ENCODE measurements at regions not wholly inside any gene's neighbourhood (a gene's known extent, or its start where the extent isn't known, plus 50 kb on each side); places are given as distances from the start of the nearest gene placed in this dataset.

- DNase-seq: no peak
- no peaks in the 10 kb centered on the region for H3K27me3 ChIP-seq (replicated peaks)
- no peak overlapping the region for H3K27ac ChIP-seq
- TF ChIP-seq CTCF (IDR thresholded peaks at IDR 0.05; ENCODE audit: low read depth, low read length, missing control alignments): no peak
- H3K36me3 ChIP-seq (replicated peaks): no peaks in the 10 kb centered on the region
- H3K4me3 ChIP-seq (ENCODE audit: low read depth, low read length): no peak overlapping the region
- in situ Hi-C loops (cut with HindIII; ENCODE audit: low pct_ligation_motif_present, low sequenced_read_pairs): no loop called here
These were observed 167.7 kb downstream of the MACROH2A1 start for GRCh38 chr5:135231289-135231688.

GRCh38 chr5:135230251-135230925 is 168.6 kb downstream of the MACROH2A1 start:
- no peak for TF ChIP-seq CTCF (IDR thresholded peaks at IDR 0.05; ENCODE audit: low read depth, low read length, missing control alignments)
- Histone ChIP-seq H3K36me3 (replicated peaks) (no peaks in the 10 kb centered on the region), H3K27me3 (replicated peaks) (no peaks in the 10 kb centered on the region), H3K27ac (no peak overlapping the region), H3K4me3 (ENCODE audit: low read depth, low read length) (no peak overlapping the region)
- in situ Hi-C loops (cut with HindIII; ENCODE audit: low pct_ligation_motif_present, low sequenced_read_pairs): no loop called here
- peak; percentile 66 for DNase-seq

GRCh38 chr5:135229679-135230132 is 169.3 kb downstream of the MACROH2A1 start:
- no peak for DNase-seq
- in situ Hi-C loops (cut with HindIII; ENCODE audit: low pct_ligation_motif_present, low sequenced_read_pairs): no loop called here
- no peaks in the 10 kb centered on the region for H3K27me3 ChIP-seq (replicated peaks)
- no peak overlapping the region for H3K4me3 ChIP-seq (ENCODE audit: low read depth, low read length)
- H3K27ac ChIP-seq: no peak overlapping the region
- no peak for TF ChIP-seq CTCF (IDR thresholded peaks at IDR 0.05; ENCODE audit: low read depth, low read length, missing control alignments)
- H3K36me3 ChIP-seq (replicated peaks): no peaks in the 10 kb centered on the region

- no peak for DNase-seq
- no peak for TF ChIP-seq CTCF (IDR thresholded peaks at IDR 0.05; ENCODE audit: low read depth, low read length, missing control alignments)
- Histone ChIP-seq H3K4me3 (ENCODE audit: low read depth, low read length) (no peak overlapping the region), H3K27me3 (replicated peaks) (no peaks in the 10 kb centered on the region), H3K27ac (no peak overlapping the region), H3K36me3 (replicated peaks) (no peaks in the 10 kb centered on the region)
- in situ Hi-C loops (cut with HindIII; ENCODE audit: low pct_ligation_motif_present, low sequenced_read_pairs): no loop called here
These were observed 169.9 kb downstream of the MACROH2A1 start for GRCh38 chr5:135229122-135229521.

- Histone ChIP-seq H3K27me3 (replicated peaks) (no peaks in the 10 kb centered on the region), H3K36me3 (replicated peaks) (no peaks in the 10 kb centered on the region), H3K27ac (no peak overlapping the region), H3K4me3 (ENCODE audit: low read depth, low read length) (no peak overlapping the region)
- in situ Hi-C loops (cut with HindIII; ENCODE audit: low pct_ligation_motif_present, low sequenced_read_pairs): no loop called here
- TF ChIP-seq CTCF (IDR thresholded peaks at IDR 0.05; ENCODE audit: low read depth, low read length, missing control alignments): no peak
- DNase-seq: no peak
These were observed 170.8 kb downstream of the MACROH2A1 start for GRCh38 chr5:135228222-135228621.

Measured in brain microvascular endothelial cell (primary cell).